HUES64 (cell line): ENCODE measurements at regions not wholly inside any gene's neighbourhood (a gene's known extent, or its start where the extent isn't known, plus 50 kb on each side); places are given as distances from the start of the nearest gene placed in this dataset.

Source experiments
- H3K27ac ChIP-seq: 2 replicates; pipeline ENCODE4 v1.7.0; 2013; ENCODE audit warnings: low read depth, low read length, inconsistent platforms
- H3K27me3 ChIP-seq: 2 replicates; pipeline ENCODE4 v1.6.1; 2013; ENCODE audit warnings: mild to moderate bottlenecking, low read length; ENCODE audit not compliant: insufficient read depth
- H3K36me3 ChIP-seq: 2 replicates; pipeline ENCODE4 v1.6.1; 2013; ENCODE audit warnings: mild to moderate bottlenecking, low read length; ENCODE audit not compliant: insufficient read depth
- H3K4me1 ChIP-seq: 2 replicates; pipeline ENCODE4 v1.6.1; 2013; ENCODE audit warnings: mild to moderate bottlenecking, low read length, moderate library complexity; ENCODE audit not compliant: insufficient read depth
- H3K4me3 ChIP-seq: 2 replicates; pipeline ENCODE4 v1.5.1; 2013; ENCODE audit warnings: mild to moderate bottlenecking, low read length, moderate library complexity
- H3K9ac ChIP-seq: 2 replicates; pipeline ENCODE4 v1.6.1; 2013; ENCODE audit warnings: mild to moderate bottlenecking, low read depth, low read length
- H3K9me3 ChIP-seq: 2 replicates; pipeline ENCODE4 v1.6.1; 2013; ENCODE audit warnings: low read depth, low read length; ENCODE audit not compliant: insufficient read depth
- WGBS: fragments of 150-250, 120-280 bp; methylation state at CpG from one replicate; pipeline ENCODE4 v1.1.7; 2013; ENCODE audit warnings: missing lambda C conversion rate; 5-methylcytosine and 5-hydroxymethylcytosine counted together

- Histone ChIP-seq H3K4me1 (peaks cover 14% of the 10 kb centered on the region), H3K9me3 (no peaks in the 10 kb centered on the region; the same call in 1 of the 2 replicates), H3K27ac (peak overlapping the region; percentile 52; the same call in 1 of the 2 replicates), H3K27me3 (no peaks in the 10 kb centered on the region), H3K36me3 (no peaks in the 10 kb centered on the region), H3K9ac (no peak overlapping the region), H3K4me3 (no peak overlapping the region)
- 72% methylated on average over 4 of the region's 4 CpGs for WGBS
Measured at GRCh38 chr3:73874606-73875369, 250.0 kb upstream of the PDZRN3 start.

- Histone ChIP-seq H3K4me3 (no peak overlapping the region), H3K9me3 (no peaks in the 10 kb centered on the region; the same call in 1 of the 2 replicates), H3K9ac (no peak overlapping the region), H3K27me3 (no peaks in the 10 kb centered on the region), H3K27ac (peak overlapping the region; percentile 29; the same call in 1 of the 2 replicates), H3K4me1 (peaks cover 14% of the 10 kb centered on the region), H3K36me3 (no peaks in the 10 kb centered on the region)
- WGBS: 87% methylated on average over 3 of the region's 4 CpGs
Measured at GRCh38 chr3:73874161-73874560, 249.4 kb upstream of the PDZRN3 start.

GRCh38 chr3:73868688-73869315, 244.1 kb upstream of the PDZRN3 start:
- WGBS: 93% methylated on average over 2 of the region's 3 CpGs

GRCh38 chr3:73867524-73867923, 242.8 kb upstream of the PDZRN3 start:
- Histone ChIP-seq H3K4me1 (no peaks in the 10 kb centered on the region), H3K36me3 (no peaks in the 10 kb centered on the region), H3K9me3 (no peaks in the 10 kb centered on the region; the same call in 1 of the 2 replicates), H3K9ac (no peak overlapping the region), H3K27ac (no peak overlapping the region), H3K4me3 (no peak overlapping the region), H3K27me3 (no peaks in the 10 kb centered on the region)
- 100% methylated on average over 2 of the region's 3 CpGs for WGBS

More at GRCh38 chr3:73868688-73869315, 244.1 kb upstream of the PDZRN3 start:
- no peak overlapping the region for H3K4me3 ChIP-seq
- H3K4me1 ChIP-seq: no peaks in the 10 kb centered on the region
- no peaks in the 10 kb centered on the region for H3K27me3 ChIP-seq
- no peak overlapping the region for H3K9ac ChIP-seq
- H3K9me3 ChIP-seq: no peaks in the 10 kb centered on the region; the same call in 1 of the 2 replicates
- H3K27ac ChIP-seq: no peak overlapping the region
- H3K36me3 ChIP-seq: no peaks in the 10 kb centered on the region

GRCh38 chr3:73866846-73867245, 242.1 kb upstream of the PDZRN3 start:
- Histone ChIP-seq H3K4me1 (no peaks in the 10 kb centered on the region), H3K9ac (no peak overlapping the region), H3K9me3 (no peaks in the 10 kb centered on the region), H3K36me3 (no peaks in the 10 kb centered on the region), H3K4me3 (no peak overlapping the region), H3K27me3 (no peaks in the 10 kb centered on the region), H3K27ac (no peak overlapping the region)
- 99% methylated on average over 2 of the region's 2 CpGs for WGBS

- no peak overlapping the region for H3K27ac ChIP-seq
- H3K4me3 ChIP-seq: no peak overlapping the region
- 98% methylated on average over 5 of the region's 5 CpGs for WGBS
- H3K27me3 ChIP-seq: no peaks in the 10 kb centered on the region
- H3K4me1 ChIP-seq: no peaks in the 10 kb centered on the region
- H3K9ac ChIP-seq: no peak overlapping the region
- H3K36me3 ChIP-seq: no peaks in the 10 kb centered on the region
- no peaks in the 10 kb centered on the region for H3K9me3 ChIP-seq
Measured at GRCh38 chr3:73863546-73864079, 238.9 kb upstream of the PDZRN3 start.

GRCh38 chr3:73855813-73856212, 231.1 kb upstream of the PDZRN3 start:
- Histone ChIP-seq H3K9ac (no peak overlapping the region), H3K36me3 (no peaks in the 10 kb centered on the region), H3K4me1 (0 out of 2 replicates have a peak, but pooled peaks cover 7% of the 10 kb centered on the region), H3K4me3 (no peak overlapping the region), H3K9me3 (no peaks in the 10 kb centered on the region), H3K27ac (no peak overlapping the region), H3K27me3 (no peaks in the 10 kb centered on the region)
- WGBS: 100% methylated on average over 1 of the region's 1 CpG

GRCh38 chr3:73848173-73848906, 223.6 kb upstream of the PDZRN3 start:
- H3K9me3 ChIP-seq: no peaks in the 10 kb centered on the region
- no peaks in the 10 kb centered on the region for H3K4me1 ChIP-seq
- H3K27me3 ChIP-seq: no peaks in the 10 kb centered on the region
- 41% methylated on average over 4 of the region's 4 CpGs for WGBS
- H3K4me3 ChIP-seq: no peak overlapping the region
- H3K27ac ChIP-seq: no peak overlapping the region
- no peaks in the 10 kb centered on the region for H3K36me3 ChIP-seq
- no peak overlapping the region for H3K9ac ChIP-seq

GRCh38 chr3:73846951-73847350, 222.2 kb upstream of the PDZRN3 start:
- Histone ChIP-seq H3K9me3 (no peaks in the 10 kb centered on the region), H3K36me3 (no peaks in the 10 kb centered on the region), H3K9ac (no peak overlapping the region), H3K4me1 (no peaks in the 10 kb centered on the region), H3K27ac (no peak overlapping the region), H3K27me3 (no peaks in the 10 kb centered on the region), H3K4me3 (no peak overlapping the region)
- 96% methylated on average over 3 of the region's 3 CpGs for WGBS

- H3K27ac ChIP-seq: no peak overlapping the region
- no peaks in the 10 kb centered on the region for H3K36me3 ChIP-seq
- 100% methylated on average over 1 of the region's 3 CpGs for WGBS
- H3K4me3 ChIP-seq: no peak overlapping the region
- no peak overlapping the region for H3K9ac ChIP-seq
- peaks cover 20% of the 10 kb centered on the region for H3K9me3 ChIP-seq
- H3K4me1 ChIP-seq: no peaks in the 10 kb centered on the region
- H3K27me3 ChIP-seq: no peaks in the 10 kb centered on the region
Measured at GRCh38 chr3:73839032-73839431, 214.3 kb upstream of the PDZRN3 start.

GRCh38 chr3:73835945-73836344, 211.2 kb upstream of the PDZRN3 start:
- Histone ChIP-seq H3K9me3 (peaks cover 20% of the 10 kb centered on the region), H3K9ac (no peak overlapping the region), H3K36me3 (no peaks in the 10 kb centered on the region), H3K4me1 (no peaks in the 10 kb centered on the region), H3K27me3 (no peaks in the 10 kb centered on the region), H3K4me3 (no peak overlapping the region), H3K27ac (no peak overlapping the region)
